PFSK-1 (cell line): ENCODE measurements at regions not wholly inside any gene's neighbourhood (a gene's known extent, or its start where the extent isn't known, plus 50 kb on each side); places are given as distances from the start of the nearest gene placed in this dataset.

Experiments
- POLR2AphosphoS5 ChIP-seq: IDR thresholded peaks from 2 replicates; pipeline ENCODE4 v1.6.1; 2012; ENCODE audit warnings: low read depth, mild to moderate bottlenecking, control low read depth, low read length, moderate library complexity
- REST ChIP-seq, 2 experiments: IDR thresholded peaks; 2 replicates each; pipeline versions ENCODE4 v1.6.1 to v1.8.0; 2011 to 2012; ENCODE audit warnings: low read depth in 2 of 2, low read length in 2 of 2, control low read depth in 1 of 2, inconsistent platforms in 1 of 2, mild to moderate bottlenecking in 1 of 2, moderate library complexity in 1 of 2; ENCODE audit not compliant: insufficient read depth in 1 of 2
- SIN3A ChIP-seq: IDR thresholded peaks from 2 replicates; pipeline ENCODE4 v1.6.1; 2012; ENCODE audit warnings: mild to moderate bottlenecking, low read length, moderate library complexity, borderline replicate concordance; ENCODE audit not compliant: insufficient read depth
- TAF1 ChIP-seq: IDR thresholded peaks from 2 replicates; pipeline ENCODE4 v1.6.1; 2012; ENCODE audit warnings: low read length, control low read depth, borderline replicate concordance; ENCODE audit not compliant: insufficient read depth

- TF ChIP-seq REST (IDR thresholded peaks at IDR 0.05; ENCODE audit: insufficient read depth in 1 of 2, low read depth in 2 of 2, low read length in 2 of 2) (no peak), POLR2AphosphoS5 (no peak), SIN3A (no peak), TAF1 (no peak)
Observed at GRCh38 chr4:124060261-124060918, 652.1 kb downstream of the ANKRD50 start.
